Naive B cell (primary cell): ENCODE measurements at regions not wholly inside any gene's neighbourhood (a gene's known extent, or its start where the extent isn't known, plus 50 kb on each side); places are given as distances from the start of the nearest gene placed in this dataset.

ENCODE experiments used
- ATAC-seq, 2 donors: fragments of 150-1000 bp; cut with Tn5 transposase; 2 replicates each; pipeline ENCODE4 v1.10.0; 2021; ENCODE audit warnings: low read depth in 2 of 2, mild to moderate bottlenecking in 2 of 2, moderate library complexity in 2 of 2
- DNase-seq: peaks from one replicate; pipeline ENCODE4 v3.0.0; 2022
- H3K27ac Mint-ChIP-seq, 6 donors: one replicate each; pipeline ENCODE4 v1.8.0; 2020 to 2022; ENCODE audit warnings: mild to moderate bottlenecking in 6 of 6, mixed read lengths in 6 of 6, moderate library complexity in 5 of 6, inconsistent platforms in 2 of 6
- H3K27me3 Mint-ChIP-seq, 3 donors: one replicate each; pipeline ENCODE4 v1.8.0; 2021 to 2022; ENCODE audit warnings: mixed read lengths in 3 of 3, mild to moderate bottlenecking in 1 of 3
- H3K36me3 Mint-ChIP-seq, 2 donors: one replicate each; pipeline ENCODE4 v1.8.0; 2020 to 2022; ENCODE audit warnings: mixed read lengths in 2 of 2, inconsistent platforms in 1 of 2, mild to moderate bottlenecking in 1 of 2
- H3K4me1 Mint-ChIP-seq, 3 donors: one replicate each; pipeline ENCODE4 v1.8.0; 2020 to 2022; ENCODE audit warnings: mixed read lengths in 3 of 3, inconsistent platforms in 1 of 3, mild to moderate bottlenecking in 1 of 3, moderate library complexity in 1 of 3
- H3K4me3 Mint-ChIP-seq, 8 donors: one replicate each; pipeline ENCODE4 v1.8.0; 2020 to 2022; ENCODE audit warnings: mild to moderate bottlenecking in 8 of 8, mixed read lengths in 8 of 8, moderate library complexity in 8 of 8, inconsistent platforms in 2 of 8
- H3K9me3 Mint-ChIP-seq, 7 donors: one replicate each; pipeline ENCODE4 v1.8.0; 2020 to 2022; ENCODE audit warnings: mixed read lengths in 7 of 7, mild to moderate bottlenecking in 5 of 7, inconsistent platforms in 2 of 7, moderate library complexity in 1 of 7

DNA sequence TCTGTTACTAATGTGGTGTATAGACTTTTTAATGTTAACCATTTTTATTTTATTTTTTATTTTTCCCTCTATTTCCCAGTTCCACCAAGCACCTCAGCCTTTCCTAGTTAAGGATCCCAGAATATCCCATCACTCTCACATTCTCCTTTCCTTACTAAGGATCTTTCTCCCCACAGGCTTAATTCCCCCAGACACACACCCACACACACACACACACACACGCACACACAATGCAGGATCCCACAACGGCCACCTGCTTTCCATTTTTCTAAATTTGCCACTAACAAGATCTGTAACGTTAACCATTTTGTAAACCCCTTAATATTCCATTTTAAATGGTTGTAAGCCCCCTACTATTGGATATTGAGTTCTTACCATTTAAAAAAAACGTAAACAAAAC lies 404.1 kb downstream of the ZIC1 start:
- H3K4me1 Mint-ChIP-seq, result no peaks in the 10 kb centered on the region
- no peaks in the 10 kb centered on the region for H3K36me3 Mint-ChIP-seq
- peak overlapping the region in 1 of 6 donors; percentile 6 for H3K27ac Mint-ChIP-seq
- H3K9me3 Mint-ChIP-seq, result peaks cover 0 to 6% (median 0%) of the 10 kb centered on the region in 7 donors
- H3K27me3 Mint-ChIP-seq, result no peaks in the 10 kb centered on the region
- DNase-seq (no peak), ATAC-seq (no peak)
- H3K4me3 Mint-ChIP-seq, result no peak overlapping the region

DNA sequence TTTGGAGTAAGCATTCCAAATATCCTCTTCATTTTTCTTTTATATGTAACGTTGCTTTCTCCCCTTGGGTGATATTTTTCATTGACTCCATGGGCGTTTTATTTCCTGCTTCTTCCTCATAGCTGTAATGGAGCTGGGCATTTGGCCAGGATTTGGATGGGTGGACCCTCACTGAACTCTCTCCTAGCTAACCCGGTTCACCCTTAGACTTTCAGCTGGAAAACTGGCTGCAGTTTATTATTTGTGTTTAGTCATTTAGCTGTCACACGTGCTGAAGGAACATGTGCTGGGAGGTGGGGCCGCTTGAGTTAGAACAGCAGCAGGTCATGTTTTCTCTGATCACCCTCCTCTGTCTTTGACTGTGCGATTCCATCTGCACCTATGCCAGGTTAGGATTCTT lies 407.6 kb downstream of the ZIC1 start:
- Mint-ChIP-seq H3K9me3 (no peaks in the 10 kb centered on the region), H3K27ac (no peak overlapping the region), H3K4me1 (no peaks in the 10 kb centered on the region), H3K36me3 (no peaks in the 10 kb centered on the region), H3K27me3 (no peaks in the 10 kb centered on the region), H3K4me3 (no peak overlapping the region)
- ATAC-seq (no peak), DNase-seq (no peak)

GRCh38 chr3:147832611-147833010 lies 423.4 kb downstream of the ZIC1 start:
- H3K27ac Mint-ChIP-seq, result no peak overlapping the region

DNA sequence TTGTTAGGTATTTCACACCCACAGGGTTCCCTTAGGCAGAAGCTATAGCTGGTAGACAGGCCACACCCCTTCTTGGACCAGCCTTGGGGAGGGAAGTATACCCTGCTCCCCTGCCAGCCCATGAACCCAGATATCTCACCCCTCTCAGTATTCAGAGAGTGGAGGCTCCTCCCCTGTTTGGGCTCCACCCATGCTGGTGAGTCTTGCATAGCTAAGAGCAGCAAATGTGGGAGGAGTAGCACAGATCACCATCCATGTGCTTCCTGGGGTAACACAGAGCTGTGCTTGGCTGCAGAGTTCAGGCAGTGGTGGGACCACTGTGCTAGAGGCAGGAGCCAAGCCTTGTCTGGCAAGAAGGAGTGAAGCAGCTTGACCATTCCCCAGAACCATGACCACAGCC lies 427.2 kb downstream of the ZIC1 start:
- Mint-ChIP-seq H3K9me3 (peaks cover 0 to 7% (median 0%) of the 10 kb centered on the region in 7 donors), H3K4me1 (no peaks in the 10 kb centered on the region), H3K27ac (no peak overlapping the region)

More at GRCh38 chr3:147832611-147833010, 423.4 kb downstream of the ZIC1 start:
- Mint-ChIP-seq H3K4me3 (no peak overlapping the region), H3K36me3 (no peaks in the 10 kb centered on the region), H3K27me3 (no peaks in the 10 kb centered on the region), H3K4me1 (no peaks in the 10 kb centered on the region), H3K9me3 (peaks cover 0 to 7% (median 2%) of the 10 kb centered on the region in 7 donors)
- DNase-seq (no peak), ATAC-seq (no peak)

DNA sequence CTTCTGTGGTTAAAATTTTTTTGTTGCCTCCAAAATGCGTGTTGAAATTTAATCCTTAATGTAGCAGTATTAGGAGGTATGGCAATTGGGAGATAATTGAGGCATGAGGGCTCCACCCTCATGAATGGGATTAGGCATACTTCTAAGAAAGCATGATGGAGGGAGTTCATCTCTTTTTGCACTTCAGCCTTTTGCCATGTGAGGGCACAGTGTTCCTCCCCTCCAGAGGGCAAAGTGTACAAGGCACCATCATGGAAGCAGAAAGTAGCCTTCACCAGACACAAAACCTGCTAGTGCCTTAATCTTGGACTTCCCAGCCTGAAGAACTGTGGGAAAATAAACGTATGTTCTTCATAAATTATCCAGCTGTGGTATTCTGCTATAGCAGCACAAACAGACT lies 429.5 kb downstream of the ZIC1 start:
- DNase-seq, result no peak
- Mint-ChIP-seq H3K9me3 (peaks cover 0 to 5% (median 0%) of the 10 kb centered on the region in 7 donors), H3K4me3 (no peak overlapping the region), H3K36me3 (no peaks in the 10 kb centered on the region), H3K27me3 (no peaks in the 10 kb centered on the region), H3K4me1 (no peaks in the 10 kb centered on the region), H3K27ac (no peak overlapping the region)
- ATAC-seq, result no peak

More for the DNA sequence above, 427.2 kb downstream of the ZIC1 start:
- no peaks in the 10 kb centered on the region for H3K36me3 Mint-ChIP-seq
- DNase-seq (no peak), ATAC-seq (no peak)
- H3K4me3 Mint-ChIP-seq, result no peak overlapping the region
- no peaks in the 10 kb centered on the region for H3K27me3 Mint-ChIP-seq

DNA sequence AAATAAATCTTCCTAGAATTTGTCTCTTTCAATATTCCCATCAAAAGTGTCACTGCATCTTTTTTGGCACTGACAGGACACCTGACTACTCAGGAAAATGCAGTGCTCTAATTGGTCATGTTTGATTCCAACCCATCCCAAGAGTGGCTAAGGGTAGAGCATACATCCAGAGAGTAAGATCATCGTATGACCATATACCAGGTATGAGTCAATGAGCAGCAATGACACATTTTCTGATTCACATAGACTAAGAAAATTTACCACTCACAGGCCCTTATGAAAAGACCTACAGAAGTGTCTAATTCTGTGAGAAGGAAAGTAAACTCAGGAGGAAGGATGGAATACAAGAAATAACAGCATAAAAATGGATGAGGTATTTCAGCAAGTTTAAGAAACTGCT lies 434.2 kb downstream of the ZIC1 start:
- ATAC-seq (no peak), DNase-seq (no peak)
- H3K27ac Mint-ChIP-seq, result no peak overlapping the region
- H3K36me3 Mint-ChIP-seq, result no peaks in the 10 kb centered on the region
- H3K9me3 Mint-ChIP-seq, result peaks cover 0 to 7% (median 0%) of the 10 kb centered on the region in 7 donors
- H3K4me3 Mint-ChIP-seq, result no peak overlapping the region
- H3K27me3 Mint-ChIP-seq, result no peaks in the 10 kb centered on the region
- no peaks in the 10 kb centered on the region for H3K4me1 Mint-ChIP-seq

DNA sequence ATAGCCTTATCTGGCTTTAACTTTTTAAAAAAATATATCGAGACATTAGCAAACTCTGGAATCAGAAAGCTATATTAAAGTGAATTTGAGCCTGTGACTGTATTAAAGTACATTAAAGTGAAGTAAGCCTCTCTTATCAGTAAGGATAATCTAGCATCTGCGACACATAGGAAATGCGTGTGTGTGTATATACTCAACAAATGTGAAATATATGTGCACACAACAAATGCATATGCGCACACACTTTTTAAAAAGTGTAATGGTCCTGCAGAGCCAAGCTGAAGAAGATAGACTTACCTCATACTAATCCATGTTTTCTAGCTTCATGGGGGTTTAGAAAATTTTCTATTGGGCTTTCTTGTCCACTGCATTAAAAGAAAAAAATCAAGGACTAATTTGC lies 437.1 kb downstream of the ZIC1 start:
- Mint-ChIP-seq H3K27me3 (no peaks in the 10 kb centered on the region), H3K36me3 (no peaks in the 10 kb centered on the region), H3K4me3 (no peak overlapping the region), H3K27ac (no peak overlapping the region), H3K4me1 (no peaks in the 10 kb centered on the region), H3K9me3 (peaks cover 0 to 7% (median 0%) of the 10 kb centered on the region in 7 donors)
- DNase-seq, result no peak
- ATAC-seq, result no peak

GRCh38 chr3:147846854-147847478 lies 437.8 kb downstream of the ZIC1 start:
- DNase-seq, result no peak
- ATAC-seq, result no peak
- Mint-ChIP-seq H3K4me3 (no peak overlapping the region), H3K27me3 (no peaks in the 10 kb centered on the region), H3K4me1 (no peaks in the 10 kb centered on the region), H3K27ac (no peak overlapping the region), H3K9me3 (peaks cover 0 to 7% (median 0%) of the 10 kb centered on the region in 7 donors), H3K36me3 (no peaks in the 10 kb centered on the region)

GRCh38 chr3:147851062-147851461 lies 441.9 kb downstream of the ZIC1 start:
- H3K4me1 Mint-ChIP-seq, result no peaks in the 10 kb centered on the region

GRCh38 chr3:147854542-147854941 lies 445.4 kb downstream of the ZIC1 start:
- Mint-ChIP-seq H3K4me3 (no peak overlapping the region), H3K4me1 (no peaks in the 10 kb centered on the region), H3K27ac (no peak overlapping the region), H3K9me3 (peaks cover 0 to 7% (median 3%) of the 10 kb centered on the region in 7 donors), H3K27me3 (no peaks in the 10 kb centered on the region), H3K36me3 (no peaks in the 10 kb centered on the region)
- DNase-seq (no peak), ATAC-seq (no peak)

More at GRCh38 chr3:147851062-147851461, 441.9 kb downstream of the ZIC1 start:
- no peaks in the 10 kb centered on the region for H3K36me3 Mint-ChIP-seq
- no peak for ATAC-seq
- no peak overlapping the region for H3K4me3 Mint-ChIP-seq
- peaks cover 0 to 2% (median 0%) of the 10 kb centered on the region in 7 donors for H3K9me3 Mint-ChIP-seq
- DNase-seq, result no peak
- H3K27me3 Mint-ChIP-seq, result no peaks in the 10 kb centered on the region
- H3K27ac Mint-ChIP-seq, result no peak overlapping the region

DNA sequence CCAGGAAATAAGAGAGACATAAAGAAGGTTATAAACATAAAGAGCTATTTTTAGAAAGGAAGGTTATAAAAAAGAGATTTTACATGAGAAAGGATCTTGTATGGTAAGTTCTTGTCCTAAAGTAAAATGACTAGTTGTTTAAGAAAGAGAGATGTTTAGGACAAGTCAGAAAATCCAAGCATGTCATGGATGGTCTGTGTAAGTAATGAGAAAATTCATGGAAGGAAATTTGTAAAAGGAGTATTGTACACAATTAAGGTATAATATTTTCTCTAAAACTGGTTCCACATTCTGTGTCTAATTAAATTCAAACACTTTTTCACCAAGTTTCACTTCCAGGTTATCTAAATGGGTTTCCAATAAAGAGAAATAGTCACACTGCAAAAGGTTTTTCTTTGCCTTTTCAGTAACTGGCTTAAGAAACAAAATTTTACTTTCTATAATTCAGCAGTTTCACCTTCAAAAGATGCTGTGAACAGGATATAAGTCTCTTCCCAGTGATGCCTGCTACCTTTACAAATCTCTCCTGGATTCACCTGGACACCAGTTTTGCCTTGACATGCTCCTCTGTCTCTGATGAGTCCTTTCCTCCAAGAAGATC lies 455.7 kb downstream of the ZIC1 start:
- ATAC-seq (no peak), DNase-seq (no peak)
- no peaks in the 10 kb centered on the region for H3K36me3 Mint-ChIP-seq
- H3K27me3 Mint-ChIP-seq, result no peaks in the 10 kb centered on the region
- peaks cover 3 to 17% (median 6%) of the 10 kb centered on the region in 7 donors for H3K9me3 Mint-ChIP-seq
- H3K4me1 Mint-ChIP-seq, result no peaks in the 10 kb centered on the region
- no peak overlapping the region for H3K27ac Mint-ChIP-seq
- no peak overlapping the region for H3K4me3 Mint-ChIP-seq

- ATAC-seq, result no peak
- no peak overlapping the region for H3K4me3 Mint-ChIP-seq
- no peak for DNase-seq
- H3K4me1 Mint-ChIP-seq, result no peaks in the 10 kb centered on the region
- H3K36me3 Mint-ChIP-seq, result no peaks in the 10 kb centered on the region
- no peaks in the 10 kb centered on the region for H3K27me3 Mint-ChIP-seq
- peaks cover 3 to 16% (median 6%) of the 10 kb centered on the region in 7 donors for H3K9me3 Mint-ChIP-seq
- no peak overlapping the region for H3K27ac Mint-ChIP-seq
Observed at GRCh38 chr3:147866561-147866960, 457.4 kb downstream of the ZIC1 start.

DNA sequence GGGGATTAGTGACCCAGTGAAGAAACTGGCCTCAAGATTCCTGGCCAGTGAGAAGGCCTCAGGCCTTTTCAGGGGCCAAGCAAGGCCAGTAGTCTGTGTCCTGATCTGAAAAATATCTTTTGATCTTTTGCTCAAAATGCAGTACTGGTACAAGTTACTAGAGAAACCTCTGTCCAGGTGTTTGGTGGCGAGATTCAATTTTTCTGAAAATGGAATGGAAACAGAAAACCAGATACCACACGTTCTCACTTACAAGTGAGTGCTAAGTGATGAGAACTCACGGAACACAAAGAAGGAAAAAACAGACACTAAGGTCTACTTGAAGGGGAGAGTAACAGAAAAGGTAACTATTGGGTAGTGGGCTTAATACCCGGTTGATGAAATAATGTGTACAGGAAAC lies 463.4 kb downstream of the ZIC1 start:
- no peaks in the 10 kb centered on the region for H3K36me3 Mint-ChIP-seq
- H3K4me3 Mint-ChIP-seq, result no peak overlapping the region
- peaks cover 0 to 15% (median 6%) of the 10 kb centered on the region in 7 donors for H3K9me3 Mint-ChIP-seq
- ATAC-seq, result no peak
- DNase-seq, result no peak
- H3K27me3 Mint-ChIP-seq, result no peaks in the 10 kb centered on the region
- H3K4me1 Mint-ChIP-seq, result no peaks in the 10 kb centered on the region
- no peak overlapping the region for H3K27ac Mint-ChIP-seq

- H3K4me1 Mint-ChIP-seq, result no peaks in the 10 kb centered on the region
- H3K36me3 Mint-ChIP-seq, result no peaks in the 10 kb centered on the region
- H3K9me3 Mint-ChIP-seq, result peaks cover 0 to 21% (median 8%) of the 10 kb centered on the region in 7 donors
- no peak for ATAC-seq
- no peak for DNase-seq
- H3K27me3 Mint-ChIP-seq, result no peaks in the 10 kb centered on the region
- H3K4me3 Mint-ChIP-seq, result no peak overlapping the region
- no peak overlapping the region for H3K27ac Mint-ChIP-seq
Observed at GRCh38 chr3:147875498-147875897, 466.3 kb downstream of the ZIC1 start.
